Keratinocyte (primary cell): ENCODE measurements at regions not wholly inside any gene's neighbourhood (a gene's known extent, or its start where the extent isn't known, plus 50 kb on each side); places are given as distances from the start of the nearest gene placed in this dataset.

Source experiments
- DNase-seq: peaks from one replicate; pipeline ENCODE4 v3.0.0-alpha.2; 2011; ENCODE audit warnings: low read depth, missing footprints, low spot score
- FAIRE-seq: peaks from 2 replicates; lab custom pipeline; 2011; peaks lifted over from hg19 to GRCh38; lab: Jason Lieb, UNC
- H2AFZ ChIP-seq: 2 replicates; pipeline ENCODE4 v1.6.0; 2012; ENCODE audit warnings: low read length, control low read depth, inconsistent platforms; ENCODE audit not compliant: control insufficient read depth
- H3K27ac ChIP-seq: 2 replicates; pipeline ENCODE4 v1.5.1; 2011; ENCODE audit warnings: low read length; ENCODE audit not compliant: control insufficient read depth, insufficient read depth
- H3K27me3 ChIP-seq: 3 replicates; pipeline ENCODE4 v1.6.0; 2011; ENCODE audit warnings: low read length; ENCODE audit not compliant: control insufficient read depth, insufficient read depth; ENCODE audit errors: extremely low read depth
- H3K36me3 ChIP-seq, 2 experiments: 2 replicates in 1 of 2; 3 replicates in 1 of 2; pipeline ENCODE4 v1.5.1; 2011; ENCODE audit warnings: low read length in 2 of 2, mild to moderate bottlenecking in 1 of 2; ENCODE audit not compliant: control insufficient read depth in 2 of 2, insufficient read depth in 2 of 2; ENCODE audit errors: extremely low read depth in 1 of 2
- H3K4me1 ChIP-seq: 3 replicates; pipeline ENCODE4 v1.5.1; 2011; ENCODE audit warnings: low read length; ENCODE audit not compliant: control insufficient read depth, insufficient read depth; ENCODE audit errors: extremely low read depth
- H3K4me2 ChIP-seq: 3 replicates; pipeline ENCODE4 v1.6.0; 2011; ENCODE audit warnings: low read depth, low read length; ENCODE audit not compliant: control insufficient read depth, insufficient read depth; ENCODE audit errors: extremely low read depth
- H3K4me3 ChIP-seq, 3 experiments: fragments of 200-600 bp in 1 of 3; sonication (generic) in 1 of 3; 2 replicates in 2 of 3; 3 replicates in 1 of 3; pipeline ENCODE4 v1.5.1; 2011 to 2016; ENCODE audit warnings: low read length in 3 of 3, mild to moderate bottlenecking in 3 of 3, control low read depth in 2 of 3, inconsistent platforms in 1 of 3, low read depth in 1 of 3, mixed read lengths in 1 of 3, mixed run types in 1 of 3, moderate library complexity in 1 of 3; ENCODE audit not compliant: control insufficient read depth in 2 of 3, insufficient read depth in 2 of 3; ENCODE audit errors: extremely low read depth in 1 of 3
- H3K79me2 ChIP-seq: 2 replicates; pipeline ENCODE4 v1.6.0; 2012; ENCODE audit warnings: low read length; ENCODE audit not compliant: control insufficient read depth, insufficient read depth
- H3K9ac ChIP-seq: 3 replicates; pipeline ENCODE4 v1.6.0; 2011; ENCODE audit warnings: low read length; ENCODE audit not compliant: control insufficient read depth, insufficient read depth; ENCODE audit errors: extremely low read depth
- H3K9me1 ChIP-seq: 3 replicates; pipeline ENCODE4 v1.6.0; 2011; ENCODE audit warnings: low read length; ENCODE audit not compliant: control insufficient read depth, insufficient read depth; ENCODE audit errors: extremely low read depth
- H3K9me3 ChIP-seq: 2 replicates; pipeline ENCODE4 v1.5.1; 2012; ENCODE audit warnings: low read depth, low read length; ENCODE audit not compliant: control insufficient read depth
- H4K20me1 ChIP-seq: 3 replicates; pipeline ENCODE4 v1.6.0; 2011; ENCODE audit warnings: low read length; ENCODE audit not compliant: control insufficient read depth, insufficient read depth; ENCODE audit errors: extremely low read depth
- CTCF ChIP-seq, 3 experiments: IDR thresholded peaks in 1 of 3; conservative IDR thresholded peaks in 1 of 3; optimal IDR thresholded peaks in 1 of 3; 2 replicates in 2 of 3; 3 replicates in 1 of 3; pipeline versions ENCODE3 to v1.5.1; 2011; ENCODE audit warnings: low read length in 3 of 3, mild to moderate bottlenecking in 3 of 3, moderate library complexity in 2 of 3, control low read depth in 1 of 3, inconsistent platforms in 1 of 3; ENCODE audit not compliant: insufficient read depth in 2 of 3; ENCODE audit errors: extremely low read depth in 1 of 3
- EZH2 ChIP-seq: IDR thresholded peaks from one replicate; pipeline ENCODE4 v1.6.1; 2012; ENCODE audit warnings: inconsistent platforms, mild to moderate bottlenecking, low read length, moderate library complexity
- dilution Hi-C: fragments of 300-500 bp; cut with MboI; formaldehyde crosslinking; loops from one replicate; pipeline ENCODE4 v1.7.0; 2020; ENCODE audit warnings: low sequenced_read_pairs; ENCODE audit not compliant: extremely low pct_ligation_motif_present

- FAIRE-seq, result no peak
- no peaks in the 10 kb centered on the region for H4K20me1 ChIP-seq
- H3K27me3 ChIP-seq, result no peaks in the 10 kb centered on the region
- no peak for DNase-seq
- H3K9me1 ChIP-seq, result no peaks in the 10 kb centered on the region
- H3K36me3 ChIP-seq, result no peaks in the 10 kb centered on the region
- H3K9me3 ChIP-seq, result no peaks in the 10 kb centered on the region
- TF ChIP-seq EZH2 (no peak), CTCF (optimal IDR thresholded peaks at IDR 0.05 in 1 of 3, IDR thresholded peaks at IDR 0.05 in 1 of 3, conservative IDR thresholded peaks at IDR 0.05 in 1 of 3; ENCODE audit: extremely low read depth in 1 of 3, insufficient read depth in 2 of 3, low read length in 3 of 3) (no peak)
- H3K27ac ChIP-seq, result no peak overlapping the region
- no peaks in the 10 kb centered on the region for H3K4me1 ChIP-seq
- no peak overlapping the region for H3K4me2 ChIP-seq
- dilution Hi-C loops, result no loop called here
- no peak overlapping the region for H3K9ac ChIP-seq
- H3K4me3 ChIP-seq, result no peak overlapping the region
- H3K79me2 ChIP-seq, result no peaks in the 10 kb centered on the region
- no peak overlapping the region for H2AFZ ChIP-seq
Measured at GRCh38 chr21:22804151-22804550, 1805.9 kb downstream of the NCAM2 start.

- DNase-seq (no peak), FAIRE-seq (no peak)
- Histone ChIP-seq H3K4me3 (no peak overlapping the region), H3K79me2 (no peaks in the 10 kb centered on the region), H3K27ac (no peak overlapping the region), H2AFZ (no peak overlapping the region), H4K20me1 (no peaks in the 10 kb centered on the region), H3K9me1 (no peaks in the 10 kb centered on the region), H3K36me3 (no peaks in the 10 kb centered on the region), H3K4me1 (no peaks in the 10 kb centered on the region), H3K9ac (no peak overlapping the region), H3K27me3 (no peaks in the 10 kb centered on the region), H3K9me3 (no peaks in the 10 kb centered on the region), H3K4me2 (no peak overlapping the region)
- no peak for TF ChIP-seq EZH2
- TF ChIP-seq CTCF (optimal IDR thresholded peaks at IDR 0.05 in 1 of 3, IDR thresholded peaks at IDR 0.05 in 1 of 3, conservative IDR thresholded peaks at IDR 0.05 in 1 of 3; ENCODE audit: extremely low read depth in 1 of 3, insufficient read depth in 2 of 3, low read length in 3 of 3), result no peak
- dilution Hi-C loops, result no loop called here
Measured at GRCh38 chr21:22806278-22806677, 1808.1 kb downstream of the NCAM2 start.
